NCI-H1092 treated with DMSO at 0.1 percent for 48 hours (cell line): ENCODE measurements at regions not wholly inside any gene's neighbourhood (a gene's known extent, or its start where the extent isn't known, plus 50 kb on each side); places are given as distances from the start of the nearest gene placed in this dataset.
"Not testable (repeated sequence)": the region's sequence is repeated elsewhere in the genome, so short reads cannot be mapped to it uniquely, and the experiment has no call there.

Experiments used
- DNase-seq: peaks from one replicate; lab custom pipeline; 2025; lab: John Stamatoyannopoulos, UW

- DNase-seq = no peak
These were observed 83.5 kb upstream of the CCL21 start for GRCh38 chr9:34793428-34793827.

- DNase-seq = no peak
These were observed 74.1 kb upstream of the CCL21 start for GRCh38 chr9:34783951-34784487.

DNA sequence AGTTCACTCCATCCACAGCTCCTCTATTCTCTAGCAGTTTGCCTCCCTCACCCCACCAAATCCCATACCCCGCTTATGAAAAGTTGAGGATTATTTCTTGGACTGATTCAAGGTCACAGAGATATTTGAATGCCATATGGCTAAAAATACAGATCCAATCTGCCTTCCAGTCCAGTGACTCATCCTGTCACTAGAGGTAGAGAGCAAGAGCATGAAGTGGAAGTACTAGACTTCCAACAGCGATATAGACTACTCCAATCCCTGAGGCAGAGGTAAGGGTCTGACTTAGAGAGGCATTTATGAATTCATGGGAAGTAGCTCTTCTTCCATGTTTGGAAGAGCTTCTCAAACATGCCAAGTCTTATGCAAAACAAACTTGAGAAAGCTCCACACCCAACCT is 72.4 kb upstream of the CCL21 start:
- no peak for DNase-seq

DNA sequence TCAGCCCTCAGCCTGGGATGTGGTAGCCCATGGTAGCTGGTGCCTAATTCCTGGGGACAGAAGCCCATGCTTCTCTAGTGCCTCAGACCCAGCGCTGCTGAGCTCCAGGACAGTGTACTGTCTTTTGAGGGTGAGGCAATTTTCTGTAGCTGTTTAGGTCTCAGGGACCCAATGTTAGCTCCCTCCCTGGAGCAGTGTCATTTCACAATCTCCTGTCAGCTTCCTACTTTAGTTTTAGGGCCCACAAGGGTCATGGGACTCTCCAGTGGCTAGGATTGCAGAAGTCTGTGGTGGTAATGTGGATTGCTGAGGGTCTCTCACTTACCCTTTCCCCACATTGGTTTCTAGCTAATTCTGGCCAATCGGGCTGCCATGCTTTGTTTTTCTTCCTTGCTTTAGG is 67.7 kb upstream of the CCL21 start:
- DNase-seq = no peak

- DNase-seq = no peak
These were observed 64.0 kb upstream of the CCL21 start for GRCh38 chr9:34773955-34774354.

GRCh38 chr9:34773306-34773910 is 63.5 kb upstream of the CCL21 start:
- no peak for DNase-seq

DNA sequence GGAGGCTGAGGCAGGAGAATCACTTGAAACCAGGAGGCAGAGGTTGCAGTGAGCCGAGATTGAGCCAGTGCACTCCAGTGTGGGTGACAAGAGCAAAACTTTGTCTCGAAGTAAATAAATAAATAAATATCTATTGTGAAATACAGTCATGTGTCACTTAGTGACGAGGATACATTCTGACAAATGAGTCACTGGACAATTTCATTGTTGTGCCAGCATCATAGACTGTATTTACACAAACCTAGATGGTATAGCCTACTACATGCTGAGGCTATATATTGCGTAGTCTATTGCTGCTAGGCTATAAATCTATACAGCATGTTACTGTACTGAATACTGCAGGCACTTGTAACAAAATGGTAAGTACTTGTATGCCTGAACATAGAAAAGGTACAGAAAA is 61.1 kb upstream of the CCL21 start:
- DNase-seq = no peak

- DNase-seq = not testable (repeated sequence)
These were observed 57.2 kb upstream of the CCL21 start for GRCh38 chr9:34767087-34767486.

DNA sequence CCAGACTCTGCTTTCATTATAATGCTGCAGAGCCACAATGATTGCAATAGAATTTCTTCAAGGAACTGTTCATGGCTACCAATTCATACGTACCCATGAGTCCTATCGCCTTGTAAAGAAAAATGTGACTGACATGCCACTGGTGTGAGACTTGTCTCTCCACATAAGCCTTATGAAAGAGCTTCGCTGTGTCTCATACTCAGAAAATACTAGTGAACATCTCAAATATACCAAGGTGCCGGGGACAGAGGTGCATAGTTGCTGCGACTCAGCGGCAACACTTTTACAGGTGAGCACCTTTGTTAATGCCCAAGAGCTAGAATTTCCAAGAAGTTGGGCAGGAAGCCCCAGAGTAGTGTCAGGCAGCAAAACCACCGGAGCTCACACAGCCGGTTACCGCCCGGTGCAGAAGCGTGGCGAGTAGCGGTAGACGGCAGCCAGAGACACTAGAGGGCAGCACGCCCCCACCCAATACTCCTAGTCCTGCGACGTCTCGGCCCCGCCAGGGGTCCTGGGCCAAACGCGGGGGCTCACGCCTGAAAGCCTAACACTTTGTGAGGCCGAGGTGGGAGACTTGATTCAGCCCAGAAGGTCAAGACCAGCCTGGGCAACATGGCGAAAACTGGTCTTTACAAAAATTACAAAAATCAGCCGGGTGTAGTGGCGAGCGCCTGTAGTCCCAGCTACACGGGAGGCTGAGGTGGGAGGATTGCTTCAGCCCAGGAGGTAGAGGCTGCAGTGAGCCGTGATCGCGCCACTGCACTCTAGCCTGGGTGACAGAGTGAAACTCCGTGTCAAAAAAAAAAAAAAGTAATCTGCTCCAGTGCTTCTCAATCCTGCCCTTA is 50.5 kb upstream of the CCL21 start:
- peak; percentile 28 for DNase-seq
